ENCODE measurements at regions not wholly inside any gene's neighbourhood (a gene's known extent, or its start where the extent isn't known, plus 50 kb on each side); places are given as distances from the start of the nearest gene placed in this dataset.

GRCh38 chr14:77988970-77989369 lies 181.2 kb upstream of the NRXN3 start:
- TF ChIP-seq POLR2AphosphoS5 (IDR thresholded peaks at IDR 0.05) (no peak), CTCF (IDR thresholded peaks at IDR 0.05) (no peak)

Measured in breast epithelium (tissue), 3 donors.